BJ (cell line): ENCODE measurements at regions not wholly inside any gene's neighbourhood (a gene's known extent, or its start where the extent isn't known, plus 50 kb on each side); places are given as distances from the start of the nearest gene placed in this dataset.

Source experiments
- CTCF ChIA-PET: fragments of 350-600 bp; formaldehyde crosslinking; extraction: SDS; loops from one replicate; lab custom pipeline; 2021; ENCODE audit warnings: antibody characterized with exemption, inconsistent platforms; lab: Yijun Ruan, JAX
- POLR2A ChIA-PET: fragments of 300-600 bp; sonication (Branson Sonifier 250); formaldehyde crosslinking; extraction: SDS; loops from one replicate; lab custom pipeline; 2021; ENCODE audit warnings: antibody characterized with exemption; lab: Charles Lee
- DNase-seq: peaks from one replicate; pipeline ENCODE4 v3.0.0-alpha.2; 2011; ENCODE audit warnings: low read depth
- H3K27me3 ChIP-seq: 2 replicates; pipeline ENCODE4 v1.6.0; 2011; ENCODE audit warnings: low read length; ENCODE audit not compliant: control insufficient read depth, insufficient read depth
- H3K36me3 ChIP-seq: 2 replicates; pipeline ENCODE4 v1.5.1; 2011; ENCODE audit warnings: low read length; ENCODE audit not compliant: control insufficient read depth, insufficient read depth
- H3K4me3 ChIP-seq: 2 replicates; pipeline ENCODE4 v1.5.1; 2011; ENCODE audit warnings: low read depth, mild to moderate bottlenecking, control low read depth, low read length
- TF ChIP-seq, protein P1 (sequence below): IDR thresholded peaks from 2 replicates; pipeline ENCODE4 v1.5.1; 2011; ENCODE audit warnings: low read depth, mild to moderate bottlenecking, control low read depth, inconsistent platforms, low read length, moderate library complexity; ENCODE audit not compliant: insufficient read depth

GRCh38 chr5:173706700-173707099 is 90.2 kb upstream of the BOD1 start:
- POLR2A ChIA-PET = no interaction called here
- H3K27me3 ChIP-seq = no peaks in the 10 kb centered on the region

DNA sequence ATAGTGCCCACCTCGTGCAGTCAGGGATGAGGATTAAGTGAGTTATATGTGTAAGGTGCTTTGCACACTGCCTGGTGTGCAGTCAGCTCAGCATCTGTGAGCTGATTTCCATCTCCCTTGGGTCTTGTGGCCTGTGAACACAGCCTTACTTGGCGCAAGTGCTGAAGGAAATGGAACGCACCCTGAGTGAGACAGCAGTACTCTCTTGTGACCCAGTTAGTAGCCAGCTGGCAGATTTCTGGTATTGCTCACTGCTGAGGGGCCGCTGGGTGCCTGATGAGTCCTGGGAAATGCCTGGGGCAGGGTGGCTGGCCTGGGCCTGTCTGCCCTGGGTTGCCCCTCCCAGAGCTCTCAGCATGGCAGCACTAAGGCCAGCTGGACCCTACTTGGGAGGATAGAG is 90.9 kb upstream of the BOD1 start:
- Histone ChIP-seq H3K36me3 (no peaks in the 10 kb centered on the region), H3K4me3 (no peak overlapping the region), H3K27me3 (no peaks in the 10 kb centered on the region)
- ChIA-PET CTCF (interaction anchor here (0.6 to 1.0 kb wide), 2 partner anchors 11 to 1254 kb away, joined by 3 to 4 read pairs; no protein-coding TSS in a partner anchor), POLR2A (no interaction called here)
- TF ChIP-seq, protein P1, sequence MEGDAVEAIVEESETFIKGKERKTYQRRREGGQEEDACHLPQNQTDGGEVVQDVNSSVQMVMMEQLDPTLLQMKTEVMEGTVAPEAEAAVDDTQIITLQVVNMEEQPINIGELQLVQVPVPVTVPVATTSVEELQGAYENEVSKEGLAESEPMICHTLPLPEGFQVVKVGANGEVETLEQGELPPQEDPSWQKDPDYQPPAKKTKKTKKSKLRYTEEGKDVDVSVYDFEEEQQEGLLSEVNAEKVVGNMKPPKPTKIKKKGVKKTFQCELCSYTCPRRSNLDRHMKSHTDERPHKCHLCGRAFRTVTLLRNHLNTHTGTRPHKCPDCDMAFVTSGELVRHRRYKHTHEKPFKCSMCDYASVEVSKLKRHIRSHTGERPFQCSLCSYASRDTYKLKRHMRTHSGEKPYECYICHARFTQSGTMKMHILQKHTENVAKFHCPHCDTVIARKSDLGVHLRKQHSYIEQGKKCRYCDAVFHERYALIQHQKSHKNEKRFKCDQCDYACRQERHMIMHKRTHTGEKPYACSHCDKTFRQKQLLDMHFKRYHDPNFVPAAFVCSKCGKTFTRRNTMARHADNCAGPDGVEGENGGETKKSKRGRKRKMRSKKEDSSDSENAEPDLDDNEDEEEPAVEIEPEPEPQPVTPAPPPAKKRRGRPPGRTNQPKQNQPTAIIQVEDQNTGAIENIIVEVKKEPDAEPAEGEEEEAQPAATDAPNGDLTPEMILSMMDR = no peak
- DNase-seq = no peak

More at GRCh38 chr5:173706700-173707099, 90.2 kb upstream of the BOD1 start:
- Histone ChIP-seq H3K4me3 (no peak overlapping the region), H3K36me3 (no peaks in the 10 kb centered on the region)
- TF ChIP-seq, protein P1 = no peak
- DNase-seq = no peak
- CTCF ChIA-PET = interaction anchor here (0.8 kb wide), 1 partner anchor 13 kb away, joined by 3 read pairs; no protein-coding TSS in a partner anchor

- no peaks in the 10 kb centered on the region for H3K27me3 ChIP-seq
- no peak overlapping the region for H3K4me3 ChIP-seq
- ChIA-PET POLR2A (no interaction called here), CTCF (interaction anchor here (1.1 kb wide), 1 partner anchor 63 kb away, joined by 3 read pairs; no protein-coding TSS in a partner anchor)
- no peaks in the 10 kb centered on the region for H3K36me3 ChIP-seq
- TF ChIP-seq, protein P1 = no peak
- no peak for DNase-seq
Observed at GRCh38 chr5:173709145-173709544, 92.7 kb upstream of the BOD1 start.

DNA sequence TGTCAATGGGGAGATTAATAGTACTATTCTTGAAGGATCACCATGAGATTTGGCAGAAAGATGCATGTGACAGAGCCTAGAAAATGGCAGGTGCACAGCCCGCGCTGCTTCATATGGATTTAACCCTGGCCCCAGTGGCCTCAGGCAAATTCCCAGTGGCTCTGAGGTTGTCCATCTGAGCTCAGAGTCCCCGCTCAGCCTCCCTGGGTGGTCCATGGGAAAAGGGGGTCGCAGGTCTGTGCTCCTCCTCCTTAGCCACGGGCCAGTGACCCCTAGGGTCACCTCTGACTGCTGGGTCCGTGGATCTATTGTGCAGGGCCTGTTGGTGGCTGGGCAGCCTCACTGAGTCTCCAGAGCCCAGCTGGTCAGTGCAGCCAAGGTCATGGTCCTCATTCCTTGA is 93.3 kb upstream of the BOD1 start:
- Histone ChIP-seq H3K36me3 (no peaks in the 10 kb centered on the region), H3K27me3 (no peaks in the 10 kb centered on the region), H3K4me3 (no peak overlapping the region)
- CTCF ChIA-PET = interaction anchor here (1.1 kb wide), 1 partner anchor 63 kb away, joined by 3 read pairs; no protein-coding TSS in a partner anchor
- POLR2A ChIA-PET = no interaction called here
- DNase-seq = no peak
- TF ChIP-seq, protein P1 = no peak

DNA sequence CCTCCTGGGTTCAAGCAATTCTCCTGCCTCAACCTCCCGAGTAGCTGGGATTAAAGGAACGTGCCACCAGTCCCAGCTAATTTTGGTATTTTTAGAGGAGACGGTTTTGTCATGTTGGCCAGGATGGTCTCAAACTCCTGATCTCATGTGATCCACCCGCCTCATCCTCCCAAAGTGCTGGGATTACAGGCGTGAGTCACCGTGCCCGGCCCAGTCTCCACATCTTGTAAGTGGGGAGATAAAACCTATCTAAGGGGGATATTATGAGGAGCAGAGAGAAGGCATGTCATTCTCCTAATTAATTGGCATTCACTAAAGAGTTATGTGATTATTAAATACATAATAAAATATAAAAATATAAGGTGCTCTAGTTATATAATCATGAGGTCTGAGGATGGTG is 94.1 kb upstream of the BOD1 start:
- DNase-seq = no peak
- H3K4me3 ChIP-seq = no peak overlapping the region
- POLR2A ChIA-PET = no interaction called here
- CTCF ChIA-PET = no interaction called here
- H3K27me3 ChIP-seq = no peaks in the 10 kb centered on the region
- TF ChIP-seq, protein P1 = no peak
- H3K36me3 ChIP-seq = no peaks in the 10 kb centered on the region
